ENCODE measurements at regions not wholly inside any gene's neighbourhood (a gene's known extent, or its start where the extent isn't known, plus 50 kb on each side); places are given as distances from the start of the nearest gene placed in this dataset.

- Histone ChIP-seq H3K4me1 (no peaks in the 10 kb centered on the region), H3K9me3 (no peaks in the 10 kb centered on the region), H3K27ac (no peak overlapping the region), H3K27me3 (no peaks in the 10 kb centered on the region), H3K4me3 (no peak overlapping the region), H3K36me3 (no peaks in the 10 kb centered on the region)
- DNase-seq (no peak), ATAC-seq (no peak)
- TF ChIP-seq CTCF (IDR thresholded peaks at IDR 0.05), result no peak
- intact Hi-C loops (cut with DNase I), result no loop called here
These were observed 101.5 kb downstream of the UNC5CL start for GRCh38 chr6:40937491-40937890.

- Histone ChIP-seq H3K9me3 (no peaks in the 10 kb centered on the region), H3K4me1 (no peaks in the 10 kb centered on the region), H3K27ac (no peak overlapping the region), H3K27me3 (no peaks in the 10 kb centered on the region), H3K4me3 (no peak overlapping the region), H3K36me3 (no peaks in the 10 kb centered on the region)
- ATAC-seq (peak; percentile 57), DNase-seq (no peak)
- no peak for TF ChIP-seq CTCF (IDR thresholded peaks at IDR 0.05)
- intact Hi-C loops (cut with DNase I), result no loop called here
These were observed 102.2 kb downstream of the UNC5CL start for GRCh38 chr6:40936818-40937251.

GRCh38 chr6:40933864-40934263 is 105.2 kb downstream of the UNC5CL start:
- intact Hi-C loops (cut with DNase I), result no loop called here
- no peak for TF ChIP-seq CTCF (IDR thresholded peaks at IDR 0.05)
- Histone ChIP-seq H3K27me3 (no peaks in the 10 kb centered on the region), H3K27ac (no peak overlapping the region), H3K4me1 (no peaks in the 10 kb centered on the region), H3K36me3 (no peaks in the 10 kb centered on the region), H3K9me3 (no peaks in the 10 kb centered on the region), H3K4me3 (no peak overlapping the region)
- DNase-seq (no peak), ATAC-seq (no peak)

GRCh38 chr6:40932953-40933352 is 106.1 kb downstream of the UNC5CL start:
- intact Hi-C loops (cut with DNase I), result no loop called here
- H3K9me3 ChIP-seq, result no peaks in the 10 kb centered on the region
- DNase-seq (no peak), ATAC-seq (no peak)
- no peak overlapping the region for H3K4me3 ChIP-seq
- no peak for TF ChIP-seq CTCF (IDR thresholded peaks at IDR 0.05)
- H3K27ac ChIP-seq, result no peak overlapping the region
- no peaks in the 10 kb centered on the region for H3K4me1 ChIP-seq
- no peaks in the 10 kb centered on the region for H3K27me3 ChIP-seq
- H3K36me3 ChIP-seq, result no peaks in the 10 kb centered on the region

GRCh38 chr6:40932366-40932765 is 106.7 kb downstream of the UNC5CL start:
- no peak for ATAC-seq
- no peak for DNase-seq

More at GRCh38 chr6:40932366-40932765, 106.7 kb downstream of the UNC5CL start:
- no peaks in the 10 kb centered on the region for H3K36me3 ChIP-seq
- no peak for TF ChIP-seq CTCF (IDR thresholded peaks at IDR 0.05)
- H3K9me3 ChIP-seq, result no peaks in the 10 kb centered on the region
- H3K27me3 ChIP-seq, result peaks cover 1% of the 10 kb centered on the region
- intact Hi-C loops (cut with DNase I), result no loop called here
- no peak overlapping the region for H3K27ac ChIP-seq
- no peaks in the 10 kb centered on the region for H3K4me1 ChIP-seq
- H3K4me3 ChIP-seq, result no peak overlapping the region

Measured in upper lobe of right lung (tissue), 1 donor.